ENCODE measurements at regions not wholly inside any gene's neighbourhood (a gene's known extent, or its start where the extent isn't known, plus 50 kb on each side); places are given as distances from the start of the nearest gene placed in this dataset.

DNA sequence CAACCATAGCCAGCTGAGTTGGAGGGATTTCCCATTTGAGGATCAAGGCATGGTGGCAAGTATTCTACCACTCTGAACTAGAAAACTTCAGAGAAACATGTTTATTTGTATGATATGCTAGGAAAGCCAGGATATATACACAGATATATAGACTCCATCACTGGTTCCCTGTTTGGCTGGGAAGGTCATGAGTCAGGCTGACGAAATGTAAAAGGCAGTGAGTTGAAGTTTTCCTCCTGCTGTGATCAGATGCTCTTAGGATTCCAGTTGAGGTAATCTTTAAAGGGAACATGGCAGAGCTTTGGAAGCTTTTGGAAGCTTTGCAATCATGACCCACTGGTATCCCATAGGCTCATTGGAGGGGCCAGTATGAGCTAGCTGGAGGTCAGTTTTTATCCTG, 1369.1 kb downstream of the EPHA7 start:
- no peaks in the 10 kb centered on the region for H3K27me3 ChIP-seq (ENCODE audit: insufficient read depth, low read depth)
- CTCF ChIA-PET, result no interaction called here
- intact Hi-C loops (cut with micrococcal nuclease; ENCODE audit: unreplicated experiment), result no loop called here
- no peaks in the 10 kb centered on the region for H3K36me3 ChIP-seq (ENCODE audit: low read depth)
- no peak for TF ChIP-seq EZH2 (IDR thresholded peaks at IDR 0.05; ENCODE audit: low read depth)
- TF ChIP-seq, protein P1, sequence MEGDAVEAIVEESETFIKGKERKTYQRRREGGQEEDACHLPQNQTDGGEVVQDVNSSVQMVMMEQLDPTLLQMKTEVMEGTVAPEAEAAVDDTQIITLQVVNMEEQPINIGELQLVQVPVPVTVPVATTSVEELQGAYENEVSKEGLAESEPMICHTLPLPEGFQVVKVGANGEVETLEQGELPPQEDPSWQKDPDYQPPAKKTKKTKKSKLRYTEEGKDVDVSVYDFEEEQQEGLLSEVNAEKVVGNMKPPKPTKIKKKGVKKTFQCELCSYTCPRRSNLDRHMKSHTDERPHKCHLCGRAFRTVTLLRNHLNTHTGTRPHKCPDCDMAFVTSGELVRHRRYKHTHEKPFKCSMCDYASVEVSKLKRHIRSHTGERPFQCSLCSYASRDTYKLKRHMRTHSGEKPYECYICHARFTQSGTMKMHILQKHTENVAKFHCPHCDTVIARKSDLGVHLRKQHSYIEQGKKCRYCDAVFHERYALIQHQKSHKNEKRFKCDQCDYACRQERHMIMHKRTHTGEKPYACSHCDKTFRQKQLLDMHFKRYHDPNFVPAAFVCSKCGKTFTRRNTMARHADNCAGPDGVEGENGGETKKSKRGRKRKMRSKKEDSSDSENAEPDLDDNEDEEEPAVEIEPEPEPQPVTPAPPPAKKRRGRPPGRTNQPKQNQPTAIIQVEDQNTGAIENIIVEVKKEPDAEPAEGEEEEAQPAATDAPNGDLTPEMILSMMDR (conservative IDR thresholded peaks at IDR 0.05), result no peak
- no peak for DNase-seq
- no peak overlapping the region for H2AFZ ChIP-seq
- no TSS peak for BruUV-seq (replicated peaks)
- H3K9me3 ChIP-seq (ENCODE audit: insufficient read depth, low read depth), result no peaks in the 10 kb centered on the region
- H3K79me2 ChIP-seq (ENCODE audit: low read depth), result no peaks in the 10 kb centered on the region
- no peaks in the 10 kb centered on the region for H3F3A ChIP-seq (ENCODE audit: insufficient read depth, low read depth)
- POLR2A ChIA-PET (ENCODE audit: unreplicated experiment), result no interaction called here
- no peak overlapping the region for H3K4me3 ChIP-seq
- H3K27ac ChIP-seq, result no peak overlapping the region
- H3K4me2 ChIP-seq, result no peak overlapping the region
- H3K9me2 ChIP-seq (ENCODE audit: insufficient read depth), result no peaks in the 10 kb centered on the region
- H3K4me1 ChIP-seq (replicated peaks; ENCODE audit: insufficient read depth), result no peaks in the 10 kb centered on the region
- no peaks in the 10 kb centered on the region for H4K20me1 ChIP-seq (ENCODE audit: insufficient read depth)

DNA sequence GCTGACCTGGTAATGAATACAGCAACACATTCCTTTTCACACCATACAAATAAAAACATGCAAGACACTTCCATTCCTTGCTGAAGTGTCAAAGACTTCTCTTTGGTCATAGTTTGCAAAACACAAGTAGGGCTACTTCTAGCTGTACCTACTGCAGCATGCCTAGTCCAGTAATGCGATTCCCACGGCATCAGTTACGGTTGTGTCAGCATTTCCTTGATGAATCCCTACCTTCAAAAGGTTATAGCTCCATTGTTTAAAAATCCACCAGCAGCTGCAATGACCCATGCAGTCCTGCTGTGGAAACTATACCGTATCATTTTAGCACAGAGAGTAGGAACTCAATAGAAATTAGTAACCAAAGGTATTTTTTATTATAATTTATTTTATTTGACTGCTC, 1371.5 kb downstream of the EPHA7 start:
- no peaks in the 10 kb centered on the region for H3K9me3 ChIP-seq (ENCODE audit: insufficient read depth, low read depth)
- no peak overlapping the region for H3K4me2 ChIP-seq
- H3K27me3 ChIP-seq (ENCODE audit: insufficient read depth, low read depth), result no peaks in the 10 kb centered on the region
- H3K27ac ChIP-seq, result no peak overlapping the region
- no peaks in the 10 kb centered on the region for H3K4me1 ChIP-seq (replicated peaks; ENCODE audit: insufficient read depth)
- POLR2A ChIA-PET (ENCODE audit: unreplicated experiment), result no interaction called here
- no peaks in the 10 kb centered on the region for H3F3A ChIP-seq (ENCODE audit: insufficient read depth, low read depth)
- intact Hi-C loops (cut with micrococcal nuclease; ENCODE audit: unreplicated experiment), result no loop called here
- H2AFZ ChIP-seq, result no peak overlapping the region
- no peaks in the 10 kb centered on the region for H4K20me1 ChIP-seq (ENCODE audit: insufficient read depth)
- no TSS peak for BruUV-seq (replicated peaks)
- no peaks in the 10 kb centered on the region for H3K36me3 ChIP-seq (ENCODE audit: low read depth)
- H3K9me2 ChIP-seq (ENCODE audit: insufficient read depth), result no peaks in the 10 kb centered on the region
- no peak overlapping the region for H3K4me3 ChIP-seq
- H3K79me2 ChIP-seq (ENCODE audit: low read depth), result no peaks in the 10 kb centered on the region
- no peak for TF ChIP-seq EZH2 (IDR thresholded peaks at IDR 0.05; ENCODE audit: low read depth)
- TF ChIP-seq, protein P1 (conservative IDR thresholded peaks at IDR 0.05), result no peak
- CTCF ChIA-PET, result interaction anchor here (0.6 kb wide), 1 partner anchor 116 kb away, joined by 3 read pairs; no protein-coding TSS in a partner anchor
- DNase-seq, result no peak

- Histone ChIP-seq H3K9me3 (ENCODE audit: insufficient read depth, low read depth) (no peaks in the 10 kb centered on the region), H4K20me1 (ENCODE audit: insufficient read depth) (no peaks in the 10 kb centered on the region), H3F3A (ENCODE audit: insufficient read depth, low read depth) (no peaks in the 10 kb centered on the region), H3K27me3 (ENCODE audit: insufficient read depth, low read depth) (no peaks in the 10 kb centered on the region), H3K36me3 (ENCODE audit: low read depth) (no peaks in the 10 kb centered on the region), H3K27ac (no peak overlapping the region), H3K9me2 (ENCODE audit: insufficient read depth) (no peaks in the 10 kb centered on the region), H3K4me1 (replicated peaks; ENCODE audit: insufficient read depth) (no peaks in the 10 kb centered on the region), H2AFZ (no peak overlapping the region), H3K4me3 (no peak overlapping the region), H3K4me2 (no peak overlapping the region), H3K79me2 (ENCODE audit: low read depth) (no peaks in the 10 kb centered on the region)
- no TSS peak for BruUV-seq (replicated peaks)
- CTCF ChIA-PET, result interaction anchor here (0.6 kb wide), 1 partner anchor 115 kb away, joined by 3 read pairs; no protein-coding TSS in a partner anchor
- TF ChIP-seq, protein P1 (conservative IDR thresholded peaks at IDR 0.05), result no peak
- TF ChIP-seq EZH2 (IDR thresholded peaks at IDR 0.05; ENCODE audit: low read depth), result no peak
- intact Hi-C loops (cut with micrococcal nuclease; ENCODE audit: unreplicated experiment), result no loop called here
- no peak for DNase-seq
- POLR2A ChIA-PET (ENCODE audit: unreplicated experiment), result no interaction called here
These were observed 1372.1 kb downstream of the EPHA7 start for GRCh38 chr6:92047152-92047850.
